ENCODE measurements at regions not wholly inside any gene's neighbourhood (a gene's known extent, or its start where the extent isn't known, plus 50 kb on each side); places are given as distances from the start of the nearest gene placed in this dataset.
"Not testable (repeated sequence)": the region's sequence is repeated elsewhere in the genome, so short reads cannot be mapped to it uniquely, and the experiment has no call there.

- TF ChIP-seq, protein P1, sequence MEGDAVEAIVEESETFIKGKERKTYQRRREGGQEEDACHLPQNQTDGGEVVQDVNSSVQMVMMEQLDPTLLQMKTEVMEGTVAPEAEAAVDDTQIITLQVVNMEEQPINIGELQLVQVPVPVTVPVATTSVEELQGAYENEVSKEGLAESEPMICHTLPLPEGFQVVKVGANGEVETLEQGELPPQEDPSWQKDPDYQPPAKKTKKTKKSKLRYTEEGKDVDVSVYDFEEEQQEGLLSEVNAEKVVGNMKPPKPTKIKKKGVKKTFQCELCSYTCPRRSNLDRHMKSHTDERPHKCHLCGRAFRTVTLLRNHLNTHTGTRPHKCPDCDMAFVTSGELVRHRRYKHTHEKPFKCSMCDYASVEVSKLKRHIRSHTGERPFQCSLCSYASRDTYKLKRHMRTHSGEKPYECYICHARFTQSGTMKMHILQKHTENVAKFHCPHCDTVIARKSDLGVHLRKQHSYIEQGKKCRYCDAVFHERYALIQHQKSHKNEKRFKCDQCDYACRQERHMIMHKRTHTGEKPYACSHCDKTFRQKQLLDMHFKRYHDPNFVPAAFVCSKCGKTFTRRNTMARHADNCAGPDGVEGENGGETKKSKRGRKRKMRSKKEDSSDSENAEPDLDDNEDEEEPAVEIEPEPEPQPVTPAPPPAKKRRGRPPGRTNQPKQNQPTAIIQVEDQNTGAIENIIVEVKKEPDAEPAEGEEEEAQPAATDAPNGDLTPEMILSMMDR (IDR thresholded peaks at IDR 0.05; ENCODE audit: insufficient read depth, missing control alignments) = no peak
- FAIRE-seq (no peak), DNase-seq (ENCODE audit: insufficient read length, low spot score) (no peak)
Observed at GRCh38 chr14:106380740-106381139, 854.4 kb downstream of the TMEM121 start.

DNA sequence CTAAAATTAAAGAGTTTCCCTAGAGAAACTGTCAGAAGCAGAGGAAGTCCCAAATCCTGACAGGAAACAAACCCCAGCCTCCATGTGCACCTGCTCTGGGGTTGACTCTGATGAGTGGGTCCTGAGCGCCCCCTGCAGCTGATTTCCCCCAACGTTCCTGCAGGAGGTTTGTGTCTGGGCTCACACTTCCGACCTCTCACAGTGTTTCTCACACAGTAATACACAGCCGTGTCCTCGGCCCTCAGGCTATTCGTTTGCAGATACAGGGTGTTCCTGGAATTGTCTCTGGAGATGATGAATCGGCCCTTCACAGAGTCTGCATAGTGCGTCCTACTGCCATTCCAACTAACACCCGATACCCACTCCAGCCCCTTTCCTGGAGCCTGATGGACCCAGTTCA, 862.8 kb downstream of the TMEM121 start:
- not testable (repeated sequence) for DNase-seq (ENCODE audit: insufficient read length, low spot score)

DNA sequence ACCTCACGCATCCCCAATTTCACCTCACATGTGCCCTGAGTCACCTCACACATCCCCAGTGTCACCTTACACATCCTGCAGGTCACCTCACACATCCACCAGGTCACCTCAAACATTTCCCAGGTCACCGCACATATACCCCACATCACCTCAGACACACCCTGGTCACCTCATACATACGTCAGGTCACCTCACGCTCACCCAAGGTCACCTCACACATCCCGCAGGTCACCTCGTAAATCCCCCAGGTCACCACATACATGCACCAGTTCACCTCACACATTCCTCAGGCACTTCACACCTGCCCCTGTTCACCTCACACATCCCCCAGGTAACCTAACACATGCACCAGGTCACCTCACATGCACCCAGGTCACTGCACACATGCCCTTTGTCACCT, 864.0 kb downstream of the TMEM121 start:
- FAIRE-seq = no peak
- no peak for DNase-seq (ENCODE audit: insufficient read length, low spot score)
- TF ChIP-seq, protein P1 (IDR thresholded peaks at IDR 0.05; ENCODE audit: insufficient read depth, missing control alignments) = no peak

More for the DNA sequence above, 862.8 kb downstream of the TMEM121 start:
- FAIRE-seq = not testable (repeated sequence)

DNA sequence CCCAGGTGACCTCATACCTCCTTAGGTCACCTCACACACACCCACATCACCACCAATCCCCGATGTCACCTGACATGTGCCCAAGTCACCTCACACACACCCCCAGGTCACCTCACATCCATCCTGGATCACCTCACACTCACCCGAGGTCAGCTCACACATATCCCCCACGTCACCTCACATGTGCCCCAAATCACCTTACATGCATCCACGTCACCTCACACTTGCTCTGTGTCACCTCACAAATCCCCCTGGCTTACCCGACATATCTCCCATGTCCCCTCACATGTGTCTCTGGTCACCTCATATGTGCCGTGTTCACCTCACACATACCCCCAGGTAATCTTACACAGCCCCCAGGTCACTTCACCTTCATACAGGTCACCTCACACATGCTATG, 864.6 kb downstream of the TMEM121 start:
- no peak for DNase-seq (ENCODE audit: insufficient read length, low spot score)
- FAIRE-seq = no peak
- TF ChIP-seq, protein P1 (IDR thresholded peaks at IDR 0.05; ENCODE audit: insufficient read depth, missing control alignments) = no peak

DNA sequence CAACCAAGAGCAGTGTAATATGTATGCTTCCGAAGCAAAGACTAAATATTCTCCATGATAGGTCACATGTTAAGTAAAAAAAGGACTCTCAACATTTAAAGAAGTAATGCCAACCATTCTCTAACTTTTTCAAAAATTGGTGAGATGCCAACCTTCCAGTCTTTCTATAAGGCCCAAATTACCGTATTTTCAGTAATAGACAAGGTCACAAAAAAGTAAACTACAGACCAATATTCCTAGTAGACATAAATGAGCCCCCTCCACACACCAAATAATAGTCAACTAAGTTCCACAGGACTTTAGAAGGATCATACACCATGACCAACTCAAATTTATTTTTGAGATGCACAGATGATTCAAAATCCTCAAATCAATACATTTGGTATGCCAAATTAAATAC, 867.4 kb downstream of the TMEM121 start:
- no peak for DNase-seq (ENCODE audit: insufficient read length, low spot score)
- TF ChIP-seq, protein P1 (IDR thresholded peaks at IDR 0.05; ENCODE audit: insufficient read depth, missing control alignments) = no peak
- no peak for FAIRE-seq

- no peak for DNase-seq (ENCODE audit: insufficient read length, low spot score)
- TF ChIP-seq, protein P1 (IDR thresholded peaks at IDR 0.05; ENCODE audit: insufficient read depth, missing control alignments) = no peak
- no peak for FAIRE-seq
Observed at GRCh38 chr14:106395456-106396050, 869.2 kb downstream of the TMEM121 start.

GRCh38 chr14:106396999-106397398, 870.6 kb downstream of the TMEM121 start:
- no peak for FAIRE-seq
- TF ChIP-seq, protein P1 (IDR thresholded peaks at IDR 0.05; ENCODE audit: insufficient read depth, missing control alignments) = no peak

DNA sequence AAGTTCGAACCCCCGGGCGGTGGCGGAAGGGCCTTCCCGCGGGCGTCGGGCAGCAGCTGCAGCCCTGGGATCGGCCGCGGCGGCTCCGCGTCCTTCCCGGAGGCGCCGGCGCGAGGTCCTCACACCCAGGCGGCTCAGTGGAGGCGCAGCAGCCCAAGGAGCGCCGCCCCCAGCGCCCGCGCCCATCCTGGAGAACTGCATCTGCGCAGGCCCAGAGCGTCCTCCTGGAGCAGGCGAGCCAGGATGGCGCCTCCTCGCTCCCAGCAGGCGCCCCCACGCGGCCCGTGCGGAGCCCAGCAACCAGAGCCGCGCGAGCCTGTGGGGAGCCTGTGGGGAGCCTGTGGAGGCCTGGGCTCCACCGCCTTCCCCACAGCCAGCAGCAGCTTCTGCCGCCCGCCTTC, 872.5 kb downstream of the TMEM121 start:
- not testable (repeated sequence) for FAIRE-seq; DNase-seq (ENCODE audit: insufficient read length, low spot score)

More at GRCh38 chr14:106396999-106397398, 870.6 kb downstream of the TMEM121 start:
- DNase-seq (ENCODE audit: insufficient read length, low spot score) = no peak

- not testable (repeated sequence) for FAIRE-seq; DNase-seq (ENCODE audit: insufficient read length, low spot score)
Observed at GRCh38 chr14:106401316-106401715, 874.9 kb downstream of the TMEM121 start.

DNA sequence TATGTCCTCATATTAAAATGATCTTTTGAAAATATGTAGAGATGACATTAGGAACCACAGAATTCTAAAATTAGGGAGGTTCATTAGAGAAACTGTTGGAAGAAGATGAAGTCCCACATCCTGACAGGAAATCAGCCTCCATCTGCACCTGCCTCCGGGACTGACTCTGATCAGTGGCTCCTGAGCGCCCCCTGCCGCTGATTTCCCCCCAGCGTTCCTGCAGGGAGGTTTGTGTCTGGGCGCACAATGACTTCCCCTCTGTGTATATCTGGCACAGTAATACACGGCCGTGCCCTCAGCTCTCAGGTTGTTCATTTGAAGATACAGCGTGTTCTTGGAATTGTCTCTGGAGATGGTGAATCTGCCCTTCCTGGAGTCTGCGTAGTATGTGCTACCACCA, 883.8 kb downstream of the TMEM121 start:
- not testable (repeated sequence) for FAIRE-seq

More for the DNA sequence above, 883.8 kb downstream of the TMEM121 start:
- DNase-seq (ENCODE audit: insufficient read length, low spot score) = not testable (repeated sequence)
